Activated CD8-positive, alpha-beta T cell treated with anti-CD3 and anti-CD28 coated beads, Interleukin-2, amount 10 ng/mL, durations not matched to agents 7 days and 5 days (primary cell): ENCODE measurements at regions not wholly inside any gene's neighbourhood (a gene's known extent, or its start where the extent isn't known, plus 50 kb on each side); places are given as distances from the start of the nearest gene placed in this dataset.

Experiments
- ATAC-seq: fragments of 150-1000 bp; cut with Tn5 transposase; one replicate; pipeline ENCODE4 v1.10.0; 2021; ENCODE audit warnings: moderate library complexity
- CTCF ChIA-PET: fragments of 350-600 bp; sonication (Branson Sonifier 250); formaldehyde crosslinking; loops from one replicate; lab custom pipeline; 2021; ENCODE audit warnings: antibody characterized with exemption; lab: Charles Lee
- POLR2A ChIA-PET: fragments of 350-600 bp; sonication (Branson Sonifier 250); formaldehyde crosslinking; loops from one replicate; lab custom pipeline; 2021; ENCODE audit warnings: antibody characterized with exemption; lab: Charles Lee
- DNase-seq: peaks from one replicate; pipeline ENCODE4 v3.0.0-alpha.2; 2020
- H3K27ac Mint-ChIP-seq: one replicate; pipeline ENCODE4 v1.8.0; 2021; ENCODE audit warnings: mild to moderate bottlenecking, mixed read lengths
- H3K27me3 Mint-ChIP-seq: one replicate; pipeline ENCODE4 v1.8.0; 2021; ENCODE audit warnings: low read depth, mixed read lengths
- H3K36me3 Mint-ChIP-seq: one replicate; pipeline ENCODE4 v1.8.0; 2021; ENCODE audit warnings: low read depth, mixed read lengths
- H3K4me1 Mint-ChIP-seq: one replicate; pipeline ENCODE4 v1.8.0; 2021; ENCODE audit warnings: low read depth, mixed read lengths
- H3K4me3 Mint-ChIP-seq: one replicate; pipeline ENCODE4 v1.8.0; 2021; ENCODE audit warnings: mild to moderate bottlenecking, mixed read lengths
- H3K9me3 Mint-ChIP-seq: one replicate; pipeline ENCODE4 v1.8.0; 2022; ENCODE audit warnings: mixed read lengths; ENCODE audit not compliant: insufficient read depth

- H3K27ac Mint-ChIP-seq, result no peak overlapping the region
- no peaks in the 10 kb centered on the region for H3K36me3 Mint-ChIP-seq
- no peaks in the 10 kb centered on the region for H3K4me1 Mint-ChIP-seq
- POLR2A ChIA-PET, result no interaction called here
- peaks cover 23% of the 10 kb centered on the region for H3K27me3 Mint-ChIP-seq
- no peak for DNase-seq
- CTCF ChIA-PET, result no interaction called here
- no peak overlapping the region for H3K4me3 Mint-ChIP-seq
- ATAC-seq, result no peak
- H3K9me3 Mint-ChIP-seq, result no peaks in the 10 kb centered on the region
Measured at GRCh38 chr14:61950340-61950739, 188.1 kb downstream of the SNAPC1 start.

- H3K27ac Mint-ChIP-seq, result no peak overlapping the region
- H3K9me3 Mint-ChIP-seq, result no peaks in the 10 kb centered on the region
- H3K27me3 Mint-ChIP-seq, result peaks cover 29% of the 10 kb centered on the region
- no peaks in the 10 kb centered on the region for H3K36me3 Mint-ChIP-seq
- no peaks in the 10 kb centered on the region for H3K4me1 Mint-ChIP-seq
- ATAC-seq, result no peak
- DNase-seq, result no peak
- ChIA-PET POLR2A (no interaction called here), CTCF (no interaction called here)
- H3K4me3 Mint-ChIP-seq, result no peak overlapping the region
Measured at GRCh38 chr14:61953602-61954001, 191.4 kb downstream of the SNAPC1 start.

- DNase-seq (no peak), ATAC-seq (no peak)
- ChIA-PET POLR2A (no interaction called here), CTCF (no interaction called here)
- H3K4me1 Mint-ChIP-seq, result no peaks in the 10 kb centered on the region
- peaks cover 32% of the 10 kb centered on the region for H3K27me3 Mint-ChIP-seq
- H3K9me3 Mint-ChIP-seq, result no peaks in the 10 kb centered on the region
- H3K27ac Mint-ChIP-seq, result no peak overlapping the region
- H3K36me3 Mint-ChIP-seq, result no peaks in the 10 kb centered on the region
- no peak overlapping the region for H3K4me3 Mint-ChIP-seq
Measured at GRCh38 chr14:61954306-61954705, 192.1 kb downstream of the SNAPC1 start.

GRCh38 chr14:61956517-61956916 is 194.3 kb downstream of the SNAPC1 start:
- ATAC-seq (no peak), DNase-seq (no peak)
- H3K4me1 Mint-ChIP-seq, result no peaks in the 10 kb centered on the region
- peaks cover 36% of the 10 kb centered on the region for H3K27me3 Mint-ChIP-seq
- H3K9me3 Mint-ChIP-seq, result no peaks in the 10 kb centered on the region
- POLR2A ChIA-PET, result no interaction called here
- no peaks in the 10 kb centered on the region for H3K36me3 Mint-ChIP-seq
- CTCF ChIA-PET, result no interaction called here
- H3K4me3 Mint-ChIP-seq, result no peak overlapping the region
- no peak overlapping the region for H3K27ac Mint-ChIP-seq

- H3K4me3 Mint-ChIP-seq, result no peak overlapping the region
- ChIA-PET POLR2A (no interaction called here), CTCF (no interaction called here)
- DNase-seq (no peak), ATAC-seq (no peak)
- no peaks in the 10 kb centered on the region for H3K4me1 Mint-ChIP-seq
- no peaks in the 10 kb centered on the region for H3K36me3 Mint-ChIP-seq
- no peaks in the 10 kb centered on the region for H3K9me3 Mint-ChIP-seq
- no peak overlapping the region for H3K27ac Mint-ChIP-seq
- H3K27me3 Mint-ChIP-seq, result peaks cover 32% of the 10 kb centered on the region
Measured at GRCh38 chr14:61959348-61959747, 197.1 kb downstream of the SNAPC1 start.

- Mint-ChIP-seq H3K27ac (no peak overlapping the region), H3K4me3 (no peak overlapping the region), H3K4me1 (no peaks in the 10 kb centered on the region), H3K36me3 (no peaks in the 10 kb centered on the region), H3K27me3 (peaks cover 37% of the 10 kb centered on the region), H3K9me3 (no peaks in the 10 kb centered on the region)
- ATAC-seq, result no peak
- DNase-seq, result no peak
- ChIA-PET POLR2A (no interaction called here), CTCF (no interaction called here)
Measured at GRCh38 chr14:61961369-61961768, 199.1 kb downstream of the SNAPC1 start.

GRCh38 chr14:61963926-61964325 is 201.7 kb downstream of the SNAPC1 start:
- ChIA-PET CTCF (no interaction called here), POLR2A (no interaction called here)
- Mint-ChIP-seq H3K27me3 (peaks cover 29% of the 10 kb centered on the region), H3K9me3 (no peaks in the 10 kb centered on the region), H3K36me3 (no peaks in the 10 kb centered on the region), H3K27ac (no peak overlapping the region), H3K4me1 (no peaks in the 10 kb centered on the region), H3K4me3 (no peak overlapping the region)
- DNase-seq, result no peak
- no peak for ATAC-seq

- no peaks in the 10 kb centered on the region for H3K36me3 Mint-ChIP-seq
- H3K27ac Mint-ChIP-seq, result no peak overlapping the region
- DNase-seq (no peak), ATAC-seq (no peak)
- H3K9me3 Mint-ChIP-seq, result no peaks in the 10 kb centered on the region
- H3K27me3 Mint-ChIP-seq, result peaks cover 33% of the 10 kb centered on the region
- no peak overlapping the region for H3K4me3 Mint-ChIP-seq
- no peaks in the 10 kb centered on the region for H3K4me1 Mint-ChIP-seq
- POLR2A ChIA-PET, result no interaction called here
- CTCF ChIA-PET, result interaction anchor here (1.1 to 1.5 kb wide), 2 partner anchors 24 to 58 kb away, joined by 3 read pairs; no protein-coding TSS in a partner anchor
Measured at GRCh38 chr14:61965030-61965745, 203.0 kb downstream of the SNAPC1 start.

GRCh38 chr14:61968207-61968606 is 206.0 kb downstream of the SNAPC1 start:
- H3K9me3 Mint-ChIP-seq, result no peaks in the 10 kb centered on the region
- no peak overlapping the region for H3K27ac Mint-ChIP-seq
- ATAC-seq (no peak), DNase-seq (no peak)
- ChIA-PET CTCF (no interaction called here), POLR2A (no interaction called here)
- H3K36me3 Mint-ChIP-seq, result no peaks in the 10 kb centered on the region
- H3K4me1 Mint-ChIP-seq, result no peaks in the 10 kb centered on the region
- no peak overlapping the region for H3K4me3 Mint-ChIP-seq
- peaks cover 22% of the 10 kb centered on the region for H3K27me3 Mint-ChIP-seq

GRCh38 chr14:61972711-61973110 is 210.5 kb downstream of the SNAPC1 start:
- no peak overlapping the region for H3K27ac Mint-ChIP-seq
- CTCF ChIA-PET, result no interaction called here

GRCh38 chr14:61973981-61974380 is 211.8 kb downstream of the SNAPC1 start:
- no peaks in the 10 kb centered on the region for H3K36me3 Mint-ChIP-seq
- DNase-seq (no peak), ATAC-seq (no peak)
- H3K9me3 Mint-ChIP-seq, result no peaks in the 10 kb centered on the region
- H3K27ac Mint-ChIP-seq, result no peak overlapping the region
- no peak overlapping the region for H3K4me3 Mint-ChIP-seq
- ChIA-PET CTCF (no interaction called here), POLR2A (no interaction called here)
- peaks cover 10% of the 10 kb centered on the region for H3K27me3 Mint-ChIP-seq
- H3K4me1 Mint-ChIP-seq, result no peaks in the 10 kb centered on the region

More at GRCh38 chr14:61972711-61973110, 210.5 kb downstream of the SNAPC1 start:
- H3K27me3 Mint-ChIP-seq, result peaks cover 13% of the 10 kb centered on the region
- no peaks in the 10 kb centered on the region for H3K36me3 Mint-ChIP-seq
- H3K4me1 Mint-ChIP-seq, result no peaks in the 10 kb centered on the region
- POLR2A ChIA-PET, result no interaction called here
- no peak overlapping the region for H3K4me3 Mint-ChIP-seq
- no peaks in the 10 kb centered on the region for H3K9me3 Mint-ChIP-seq
- DNase-seq, result no peak
- no peak for ATAC-seq

GRCh38 chr14:61977217-61977616 is 215.0 kb downstream of the SNAPC1 start:
- Mint-ChIP-seq H3K36me3 (no peaks in the 10 kb centered on the region), H3K27ac (no peak overlapping the region), H3K27me3 (peaks cover 9% of the 10 kb centered on the region), H3K9me3 (no peaks in the 10 kb centered on the region), H3K4me3 (no peak overlapping the region), H3K4me1 (no peaks in the 10 kb centered on the region)
- POLR2A ChIA-PET, result no interaction called here
- ATAC-seq (no peak), DNase-seq (no peak)
- CTCF ChIA-PET, result no interaction called here

- ATAC-seq (no peak), DNase-seq (no peak)
- no peaks in the 10 kb centered on the region for H3K4me1 Mint-ChIP-seq
- no peaks in the 10 kb centered on the region for H3K9me3 Mint-ChIP-seq
- POLR2A ChIA-PET, result no interaction called here
- CTCF ChIA-PET, result no interaction called here
- no peaks in the 10 kb centered on the region for H3K36me3 Mint-ChIP-seq
- H3K27ac Mint-ChIP-seq, result no peak overlapping the region
- H3K27me3 Mint-ChIP-seq, result peaks cover 4% of the 10 kb centered on the region
- no peak overlapping the region for H3K4me3 Mint-ChIP-seq
Measured at GRCh38 chr14:61988240-61988639, 226.0 kb downstream of the SNAPC1 start.
